ENCODE measurements at regions not wholly inside any gene's neighbourhood (a gene's known extent, or its start where the extent isn't known, plus 50 kb on each side); places are given as distances from the start of the nearest gene placed in this dataset.
"Not testable (repeated sequence)": the region's sequence is repeated elsewhere in the genome, so short reads cannot be mapped to it uniquely, and the experiment has no call there.

GRCh38 chr1:73467731-73468130 lies 730.2 kb downstream of the LRRIQ3 start:
- no peak for DNase-seq

GRCh38 chr1:73463873-73464272 lies 734.1 kb downstream of the LRRIQ3 start:
- DNase-seq = no peak

- DNase-seq = no peak
Measured at GRCh38 chr1:73452522-73452921, 745.5 kb downstream of the LRRIQ3 start.

GRCh38 chr1:73450668-73451067 lies 747.3 kb downstream of the LRRIQ3 start:
- not testable (repeated sequence) for DNase-seq

GRCh38 chr1:73411479-73411878 lies 786.5 kb downstream of the LRRIQ3 start:
- DNase-seq = no peak

GRCh38 chr1:73401666-73402065 lies 796.3 kb downstream of the LRRIQ3 start:
- DNase-seq = no peak

- no peak for DNase-seq
Measured at GRCh38 chr1:73382966-73383365, 815.0 kb downstream of the LRRIQ3 start.

GRCh38 chr1:73366734-73367413 lies 831.1 kb downstream of the LRRIQ3 start:
- no peak for DNase-seq

GRCh38 chr1:73359001-73359400 lies 839.0 kb downstream of the LRRIQ3 start:
- no peak for DNase-seq

- DNase-seq = no peak
Measured at GRCh38 chr1:73356485-73356884, 841.5 kb downstream of the LRRIQ3 start.

- DNase-seq = no peak
Measured at GRCh38 chr1:73343947-73344346, 854.0 kb downstream of the LRRIQ3 start.

GRCh38 chr1:73333847-73334503 lies 864.0 kb downstream of the LRRIQ3 start:
- no peak for DNase-seq

- no peak for DNase-seq
Measured at GRCh38 chr1:73331726-73332125, 866.2 kb downstream of the LRRIQ3 start.

- no peak for DNase-seq
Measured at GRCh38 chr1:73327998-73328397, 870.0 kb downstream of the LRRIQ3 start.

- no peak for DNase-seq
Measured at GRCh38 chr1:73327180-73327793, 870.7 kb downstream of the LRRIQ3 start.

- no peak for DNase-seq
Measured at GRCh38 chr1:73326663-73327062, 871.3 kb downstream of the LRRIQ3 start.

- no peak for DNase-seq
Measured at GRCh38 chr1:73310797-73311381, 887.1 kb downstream of the LRRIQ3 start.

- no peak for DNase-seq
Measured at GRCh38 chr1:73306899-73307555, 890.9 kb downstream of the LRRIQ3 start.

GRCh38 chr1:73273886-73274285 lies 924.1 kb downstream of the LRRIQ3 start:
- DNase-seq = no peak

- not testable (repeated sequence) for DNase-seq
Measured at GRCh38 chr1:73245196-73245595, 952.8 kb downstream of the LRRIQ3 start.

GRCh38 chr1:73218995-73219546 lies 936.7 kb upstream of the NEGR1 start:
- DNase-seq = no peak

- DNase-seq = no peak
Measured at GRCh38 chr1:73205294-73205973, 923.1 kb upstream of the NEGR1 start.
